NCI-H187 (cell line): ENCODE measurements at regions not wholly inside any gene's neighbourhood (a gene's known extent, or its start where the extent isn't known, plus 50 kb on each side); places are given as distances from the start of the nearest gene placed in this dataset.

Experiments
- DNase-seq, 2 experiments: peaks; one replicate each; lab custom pipeline; 2025; lab: John Stamatoyannopoulos, UW

GRCh38 chr14:39998114-39998513 is 565.9 kb upstream of the FBXO33 start:
- DNase-seq: no peak

GRCh38 chr14:39991041-39991440 is 558.8 kb upstream of the FBXO33 start:
- DNase-seq: peak; percentile 38 to 57

- peak in 1 of 2 experiments; percentile 34 for DNase-seq
Observed at GRCh38 chr14:39988939-39989338, 556.7 kb upstream of the FBXO33 start.

DNA sequence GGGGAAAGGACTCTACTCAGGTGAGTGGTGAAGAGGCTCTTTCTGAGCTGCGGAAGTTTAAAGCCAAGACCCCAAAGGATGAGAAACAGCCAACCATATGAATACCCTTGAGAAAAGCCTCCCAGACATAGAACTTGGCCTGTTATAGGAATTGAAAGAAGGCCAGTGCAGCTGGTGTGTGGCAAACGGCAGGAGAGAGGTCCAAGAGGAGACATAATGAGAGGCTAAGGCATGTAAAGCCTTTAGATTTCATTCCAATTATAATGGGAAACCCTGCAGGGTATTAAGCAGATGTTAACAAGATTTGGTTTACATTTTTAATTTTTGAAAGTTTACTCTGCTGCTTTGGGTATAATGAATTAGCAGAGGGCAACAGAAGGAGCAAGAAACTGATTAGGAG is 552.1 kb upstream of the FBXO33 start:
- DNase-seq: no peak

GRCh38 chr14:39977198-39977597 is 545.0 kb upstream of the FBXO33 start:
- DNase-seq: no peak

- DNase-seq: no peak
Observed at GRCh38 chr14:39974036-39974435, 541.8 kb upstream of the FBXO33 start.

DNA sequence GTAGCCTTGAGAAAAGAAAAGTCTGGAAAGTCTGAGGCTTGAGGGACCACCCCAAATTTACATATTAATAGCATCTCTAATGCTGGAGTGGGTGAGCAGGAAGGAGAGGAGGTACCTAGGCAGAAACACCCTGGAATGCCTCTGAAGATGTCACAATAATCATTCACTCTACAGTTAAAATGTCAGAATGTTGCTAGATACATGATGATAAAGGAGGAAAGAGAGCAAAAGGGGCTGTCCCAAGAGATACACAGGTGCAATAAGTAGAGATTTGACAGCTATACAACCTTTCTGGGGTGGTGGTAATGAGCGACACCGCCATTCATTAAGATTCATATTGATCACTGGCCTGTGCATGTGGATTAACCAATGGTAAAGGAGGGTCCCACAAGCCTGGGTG is 540.5 kb upstream of the FBXO33 start:
- no peak for DNase-seq

- DNase-seq: no peak
Observed at GRCh38 chr14:39967885-39968284, 535.7 kb upstream of the FBXO33 start.

DNA sequence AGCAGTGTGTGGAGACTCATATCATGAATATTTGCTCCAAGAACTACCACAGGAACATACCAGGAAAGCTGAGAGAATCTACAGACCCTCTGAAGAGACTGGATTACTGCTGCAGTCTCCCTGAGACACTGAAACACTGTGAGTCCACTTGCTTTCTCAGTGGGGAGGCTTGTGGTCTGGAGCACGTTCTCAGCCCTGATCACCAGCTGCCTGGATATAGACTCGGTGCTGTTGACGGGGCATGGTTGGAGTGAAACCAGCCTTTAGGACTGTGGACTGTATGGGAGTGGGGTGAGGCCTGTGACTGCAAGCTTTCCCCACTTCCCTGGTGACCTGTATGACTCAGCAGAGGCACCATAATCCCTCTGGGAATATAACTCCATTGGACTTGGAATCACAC is 525.8 kb upstream of the FBXO33 start:
- no peak for DNase-seq

GRCh38 chr14:39957290-39957689 is 525.1 kb upstream of the FBXO33 start:
- DNase-seq: no peak

GRCh38 chr14:39956372-39956771 is 524.1 kb upstream of the FBXO33 start:
- DNase-seq: no peak

GRCh38 chr14:39948235-39948634 is 516.0 kb upstream of the FBXO33 start:
- no peak for DNase-seq

DNA sequence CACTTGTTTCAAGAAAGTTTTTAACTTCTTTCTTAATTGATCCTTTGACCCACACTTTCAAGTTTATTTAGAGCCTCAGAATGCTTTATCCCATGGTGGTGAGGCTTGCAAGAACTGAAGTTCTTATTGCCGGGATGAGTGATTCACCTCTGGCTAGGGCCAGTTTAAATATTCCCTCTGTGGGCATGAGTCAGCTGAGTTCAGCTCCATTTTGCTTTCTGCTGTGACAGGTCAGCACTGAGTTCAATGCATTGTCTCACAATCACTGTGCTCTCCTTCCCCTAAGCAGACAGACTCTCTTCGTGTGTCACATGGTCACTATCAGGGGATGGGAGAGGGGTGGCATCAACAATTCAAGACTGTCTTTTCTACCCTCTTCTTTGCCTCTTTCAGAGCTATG is 514.6 kb upstream of the FBXO33 start:
- no peak for DNase-seq

DNA sequence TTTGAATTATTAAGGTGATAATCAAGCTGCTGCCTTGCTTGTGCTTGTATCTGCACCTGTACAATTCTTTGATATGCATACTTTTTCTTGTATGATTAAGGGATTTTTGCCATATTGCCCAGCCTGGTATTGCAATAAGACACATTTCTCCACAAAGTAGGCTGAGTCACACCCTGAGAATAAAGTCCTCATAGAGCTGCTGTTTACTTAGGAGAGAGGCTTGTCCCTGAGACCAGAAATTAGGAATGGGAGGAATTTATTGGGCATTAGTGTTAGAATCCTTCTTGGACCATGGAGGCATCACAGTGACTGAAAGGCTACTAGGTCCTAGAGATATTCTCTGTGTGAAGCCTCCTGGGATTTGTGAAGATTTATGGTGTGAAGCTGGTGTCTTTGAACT is 506.8 kb upstream of the FBXO33 start:
- no peak for DNase-seq

GRCh38 chr14:39912192-39913100 is 480.2 kb upstream of the FBXO33 start:
- no peak for DNase-seq

DNA sequence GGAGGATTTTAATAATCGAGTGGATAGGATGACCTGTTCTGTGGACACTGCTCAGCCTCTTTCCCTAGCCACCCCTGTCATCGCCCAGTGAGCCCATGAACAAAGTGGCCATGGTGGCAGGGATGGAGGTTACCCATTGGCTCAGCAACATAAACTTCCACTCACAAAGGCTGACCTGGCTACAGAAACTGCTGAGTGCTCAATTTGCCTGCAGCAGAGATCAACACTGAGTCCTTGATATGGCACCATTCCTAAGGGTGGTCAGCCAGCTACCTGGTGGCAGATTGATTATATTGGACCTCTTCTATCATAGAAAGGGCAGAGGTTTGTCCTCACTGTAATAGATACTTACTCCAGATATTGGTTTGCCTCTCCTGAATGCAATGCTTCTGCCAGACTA is 465.4 kb upstream of the FBXO33 start:
- DNase-seq: no peak

DNA sequence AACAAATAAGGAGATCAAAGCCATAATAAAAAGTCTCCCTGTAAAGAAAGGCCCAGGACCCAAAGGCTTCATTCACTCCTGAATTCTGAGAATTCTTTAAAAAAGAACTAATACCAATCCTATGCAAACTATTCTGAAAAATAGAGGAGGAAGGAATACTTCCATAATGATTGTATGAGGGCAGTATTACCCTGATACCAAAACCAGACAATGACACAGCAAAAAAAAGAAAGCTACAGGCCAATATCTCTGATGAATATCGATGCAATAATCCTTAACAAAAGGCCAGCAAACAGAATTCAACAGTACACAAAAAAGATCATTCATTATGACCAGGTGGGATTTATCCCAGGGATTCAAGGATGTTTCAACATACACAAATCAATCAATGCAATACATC is 457.8 kb upstream of the FBXO33 start:
- no peak for DNase-seq

GRCh38 chr14:39884091-39884490 is 451.9 kb upstream of the FBXO33 start:
- DNase-seq: no peak

DNA sequence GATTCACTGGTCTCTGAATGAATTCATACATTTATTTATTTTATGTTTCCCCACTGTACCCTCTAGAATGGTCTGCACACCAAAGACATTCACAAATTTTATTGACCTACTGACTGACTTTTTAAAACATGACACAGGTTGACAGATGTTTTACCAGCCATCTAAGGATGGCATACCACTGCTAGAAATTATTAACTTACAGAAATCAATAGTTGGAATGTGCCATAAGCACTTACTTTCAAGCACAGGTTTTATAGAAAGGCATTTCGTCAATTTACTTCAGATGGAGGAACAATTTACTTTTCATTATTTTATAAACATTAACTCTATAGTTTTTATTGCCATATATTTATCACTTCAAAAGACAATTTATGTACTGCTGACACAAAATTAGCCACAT is 448.7 kb upstream of the FBXO33 start:
- no peak for DNase-seq

DNA sequence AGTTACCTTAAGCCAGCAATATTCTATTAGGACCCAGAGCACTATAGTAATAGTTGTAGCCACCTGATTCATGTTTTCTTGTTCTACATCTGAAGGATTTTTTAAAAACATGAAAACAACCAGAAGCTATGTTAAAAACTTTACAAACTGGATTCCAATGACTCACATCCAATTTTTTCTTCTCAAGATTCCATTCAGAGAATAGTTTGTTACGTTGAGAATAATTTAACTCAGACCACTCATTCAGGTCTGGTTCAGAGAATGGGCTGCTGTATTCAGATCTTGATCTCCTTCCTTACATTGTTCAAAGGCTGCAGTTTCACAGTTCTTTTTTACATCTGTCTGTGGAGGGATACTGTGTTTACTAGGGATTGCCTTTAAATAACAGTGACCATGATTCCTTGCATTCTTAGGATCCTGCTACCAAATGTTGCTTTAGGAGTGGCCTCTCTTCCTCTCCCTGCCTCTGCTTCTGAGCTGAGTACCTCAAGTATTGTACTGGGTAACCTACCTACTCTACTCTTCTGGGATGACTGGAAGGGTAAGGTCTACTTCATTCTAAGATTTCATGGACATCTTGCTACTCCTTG is 448.0 kb upstream of the FBXO33 start:
- no peak for DNase-seq

DNA sequence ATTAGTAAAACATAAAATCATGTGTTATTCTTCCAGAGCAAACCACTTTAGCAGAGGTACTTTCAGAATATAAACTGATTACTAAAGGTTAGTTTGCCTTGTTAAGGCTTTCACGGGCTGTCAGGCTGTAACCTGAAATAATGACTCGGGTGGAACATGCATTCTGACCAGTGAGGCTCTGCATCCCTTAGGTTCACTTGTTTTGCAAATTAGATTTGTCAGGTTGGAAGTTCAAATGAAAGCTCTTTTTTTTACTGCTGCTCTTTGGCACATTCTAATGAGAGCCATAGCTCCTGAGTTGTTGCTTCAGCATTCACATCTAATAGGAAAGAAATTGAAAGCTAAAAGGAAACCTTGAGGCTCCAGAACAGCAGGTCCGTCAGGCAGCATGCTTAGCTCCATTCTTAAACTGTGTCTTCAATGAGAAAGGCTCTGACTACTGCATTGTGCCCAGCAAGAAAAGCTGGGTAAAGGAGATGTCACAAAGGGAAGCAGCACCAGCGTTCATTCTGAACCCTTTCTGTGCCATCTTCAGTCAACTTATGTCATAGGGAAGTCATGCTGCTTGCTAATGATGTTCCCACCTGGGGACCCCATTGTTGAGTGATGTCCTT is 445.5 kb upstream of the FBXO33 start:
- DNase-seq: no peak

DNA sequence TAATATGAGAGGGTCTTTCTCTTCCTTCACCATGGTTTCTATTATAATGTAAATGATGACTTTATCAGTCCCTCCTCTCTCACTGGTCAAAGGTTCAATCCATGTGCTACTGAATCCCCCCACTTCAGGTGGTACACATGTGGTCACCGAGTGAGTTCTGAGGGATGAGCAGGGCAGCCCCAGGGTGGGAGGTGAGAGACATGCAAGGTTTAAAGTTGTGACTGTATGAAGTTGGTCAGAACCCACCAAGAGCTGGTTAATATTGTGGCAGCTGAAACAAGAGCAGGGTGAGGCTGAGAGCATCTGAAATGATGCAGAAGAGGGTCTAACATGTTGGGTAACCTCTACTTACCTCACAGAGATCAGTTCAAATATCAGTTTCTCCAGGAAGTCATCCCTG is 444.7 kb upstream of the FBXO33 start:
- DNase-seq: no peak

- no peak for DNase-seq
Observed at GRCh38 chr14:39875028-39875427, 442.8 kb upstream of the FBXO33 start.
